ENCODE measurements at regions not wholly inside any gene's neighbourhood (a gene's known extent, or its start where the extent isn't known, plus 50 kb on each side); places are given as distances from the start of the nearest gene placed in this dataset.

GRCh38 chr4:100061835-100062234, 111.8 kb upstream of the H2AZ1 start:
- Histone ChIP-seq H3K27me3 (replicated peaks; ENCODE audit: insufficient read depth, low read length) (no peaks in the 10 kb centered on the region), H3K9me3 (replicated peaks; ENCODE audit: insufficient read depth, low read length) (no peaks in the 10 kb centered on the region), H3K79me2 (ENCODE audit: low read length) (no peaks in the 10 kb centered on the region), H3K4me3 (ENCODE audit: low read length) (no peak overlapping the region), H3K36me3 (replicated peaks; ENCODE audit: insufficient read depth, low read length) (no peaks in the 10 kb centered on the region), H2AFZ (ENCODE audit: low read length) (no peak overlapping the region), H3K9ac (ENCODE audit: low read length) (no peak overlapping the region), H3K4me2 (ENCODE audit: low read depth, low read length) (no peak overlapping the region), H3K9me2 (replicated peaks; ENCODE audit: insufficient read depth, low read length) (no peaks in the 10 kb centered on the region), H3K27ac (ENCODE audit: low read length) (no peak overlapping the region), H3K4me1 (ENCODE audit: low read length) (no peaks in the 10 kb centered on the region), H3F3A (ENCODE audit: insufficient read depth, low read length) (no peaks in the 10 kb centered on the region), H4K20me1 (ENCODE audit: insufficient read depth, low read length) (no peaks in the 10 kb centered on the region)
- no peak for DNase-seq
- TF ChIP-seq EZH2 (optimal IDR thresholded peaks at IDR 0.05; ENCODE audit: low read depth, low read length), result no peak
- TF ChIP-seq CTCF (IDR thresholded peaks at IDR 0.05; ENCODE audit: low read length), result no peak
- TF ChIP-seq EZH2phosphoT487 (IDR thresholded peaks at IDR 0.05; ENCODE audit: low read length), result no peak

GRCh38 chr4:100060765-100061416, 110.8 kb upstream of the H2AZ1 start:
- no peaks in the 10 kb centered on the region for H3K79me2 ChIP-seq (ENCODE audit: low read length)
- no peak overlapping the region for H2AFZ ChIP-seq (ENCODE audit: low read length)
- H3K27me3 ChIP-seq (replicated peaks; ENCODE audit: insufficient read depth, low read length), result no peaks in the 10 kb centered on the region
- H3K4me1 ChIP-seq (ENCODE audit: low read length), result no peaks in the 10 kb centered on the region
- no peak overlapping the region for H3K4me2 ChIP-seq (ENCODE audit: low read depth, low read length)
- H3F3A ChIP-seq (ENCODE audit: insufficient read depth, low read length), result no peaks in the 10 kb centered on the region
- no peak overlapping the region for H3K9ac ChIP-seq (ENCODE audit: low read length)
- no peak overlapping the region for H3K4me3 ChIP-seq (ENCODE audit: low read length)
- H3K9me3 ChIP-seq (replicated peaks; ENCODE audit: insufficient read depth, low read length), result no peaks in the 10 kb centered on the region
- H3K36me3 ChIP-seq (replicated peaks; ENCODE audit: insufficient read depth, low read length), result no peaks in the 10 kb centered on the region
- no peaks in the 10 kb centered on the region for H4K20me1 ChIP-seq (ENCODE audit: insufficient read depth, low read length)
- H3K9me2 ChIP-seq (replicated peaks; ENCODE audit: insufficient read depth, low read length), result no peaks in the 10 kb centered on the region
- TF ChIP-seq CTCF (IDR thresholded peaks at IDR 0.05; ENCODE audit: low read length), result no peak
- TF ChIP-seq EZH2 (optimal IDR thresholded peaks at IDR 0.05; ENCODE audit: low read depth, low read length), result no peak
- TF ChIP-seq EZH2phosphoT487 (IDR thresholded peaks at IDR 0.05; ENCODE audit: low read length), result no peak
- DNase-seq, result no peak
- no peak overlapping the region for H3K27ac ChIP-seq (ENCODE audit: low read length)

GRCh38 chr4:100059467-100059866, 109.4 kb upstream of the H2AZ1 start:
- Histone ChIP-seq H3K9me2 (replicated peaks; ENCODE audit: insufficient read depth, low read length) (no peaks in the 10 kb centered on the region), H3K9me3 (replicated peaks; ENCODE audit: insufficient read depth, low read length) (no peaks in the 10 kb centered on the region), H3K27ac (ENCODE audit: low read length) (no peak overlapping the region), H2AFZ (ENCODE audit: low read length) (no peak overlapping the region), H3K79me2 (ENCODE audit: low read length) (no peaks in the 10 kb centered on the region), H3K4me1 (ENCODE audit: low read length) (no peaks in the 10 kb centered on the region), H3K4me3 (ENCODE audit: low read length) (no peak overlapping the region), H3K27me3 (replicated peaks; ENCODE audit: insufficient read depth, low read length) (no peaks in the 10 kb centered on the region), H3K36me3 (replicated peaks; ENCODE audit: insufficient read depth, low read length) (no peaks in the 10 kb centered on the region), H3K4me2 (ENCODE audit: low read depth, low read length) (no peak overlapping the region), H4K20me1 (ENCODE audit: insufficient read depth, low read length) (no peaks in the 10 kb centered on the region), H3K9ac (ENCODE audit: low read length) (no peak overlapping the region), H3F3A (ENCODE audit: insufficient read depth, low read length) (no peaks in the 10 kb centered on the region)
- TF ChIP-seq EZH2 (optimal IDR thresholded peaks at IDR 0.05; ENCODE audit: low read depth, low read length) (no peak), CTCF (IDR thresholded peaks at IDR 0.05; ENCODE audit: low read length) (no peak), EZH2phosphoT487 (IDR thresholded peaks at IDR 0.05; ENCODE audit: low read length) (no peak)
- no peak for DNase-seq
